Retinal pigment epithelial cell (primary cell): ENCODE measurements at regions not wholly inside any gene's neighbourhood (a gene's known extent, or its start where the extent isn't known, plus 50 kb on each side); places are given as distances from the start of the nearest gene placed in this dataset.
"Not testable (repeated sequence)": the region's sequence is repeated elsewhere in the genome, so short reads cannot be mapped to it uniquely, and the experiment has no call there.

Source experiments
- DNase-seq: peaks from one replicate; pipeline ENCODE4 v3.0.0-alpha.2; 2010; ENCODE audit warnings: low read depth
- H3K4me3 ChIP-seq: 2 replicates; pipeline ENCODE4 v1.5.1; 2011; ENCODE audit warnings: mild to moderate bottlenecking, low read length, control low read depth, moderate library complexity
- TF ChIP-seq, protein P1 (sequence below): conservative IDR thresholded peaks from 2 replicates; pipeline ENCODE4 v1.5.1; 2011; ENCODE audit warnings: low read depth, low read length, control low read depth, inconsistent platforms

DNA sequence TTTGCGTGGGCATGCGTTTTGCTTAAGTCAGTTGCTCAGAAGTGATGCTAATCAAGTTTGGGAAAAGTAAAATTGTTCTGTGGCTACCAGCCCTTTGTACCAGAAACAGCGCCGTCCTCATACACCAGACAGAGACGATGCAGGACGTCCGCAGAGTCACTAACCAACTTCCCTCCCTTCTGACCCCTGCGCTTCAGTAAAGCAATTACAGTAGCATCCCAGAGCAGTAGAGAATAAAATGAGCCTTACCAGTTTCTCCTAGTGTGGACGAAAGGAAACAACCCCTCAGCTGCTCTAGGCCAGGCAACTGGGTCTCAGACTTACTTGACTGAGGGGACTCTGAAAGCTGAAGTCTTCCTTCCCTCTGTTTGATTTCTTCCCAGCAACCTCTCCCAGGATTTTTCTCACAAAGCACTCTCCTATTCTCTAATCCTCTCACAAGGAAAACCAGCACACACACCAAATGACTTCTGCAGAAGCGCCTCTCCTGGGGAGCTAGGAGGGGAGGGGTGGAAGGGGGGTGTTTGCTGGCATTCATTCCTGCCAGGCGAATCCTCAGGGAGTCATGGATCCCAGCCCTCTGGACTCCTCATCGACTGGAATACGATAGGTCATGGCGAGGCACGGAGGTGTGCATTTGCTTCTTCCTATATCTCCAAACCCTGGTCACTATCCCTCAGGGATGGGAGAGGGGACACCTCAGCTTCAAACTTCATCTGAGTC lies 56.0 kb upstream of the MID1 start:
- no peak for DNase-seq
- H3K4me3 ChIP-seq: no peak overlapping the region

DNA sequence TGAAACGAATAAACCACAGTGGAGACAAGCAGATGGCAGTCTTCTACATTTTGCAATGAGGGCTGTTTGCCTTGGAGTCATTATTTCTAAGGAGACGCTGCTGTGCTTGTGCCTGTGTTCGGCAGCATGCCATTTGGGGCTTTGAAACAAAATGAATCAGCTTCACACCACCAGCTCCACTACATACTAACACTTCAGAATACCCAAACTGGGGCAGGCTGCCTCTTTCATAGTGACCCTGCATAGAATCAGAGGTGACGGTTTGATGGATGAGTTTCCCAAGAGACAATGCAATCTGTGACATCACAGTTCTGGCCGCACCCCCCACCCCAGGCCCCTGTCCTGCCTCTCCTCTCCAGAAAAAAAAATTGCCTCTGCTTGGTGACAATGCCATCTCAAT lies 57.1 kb upstream of the MID1 start:
- TF ChIP-seq, protein P1, sequence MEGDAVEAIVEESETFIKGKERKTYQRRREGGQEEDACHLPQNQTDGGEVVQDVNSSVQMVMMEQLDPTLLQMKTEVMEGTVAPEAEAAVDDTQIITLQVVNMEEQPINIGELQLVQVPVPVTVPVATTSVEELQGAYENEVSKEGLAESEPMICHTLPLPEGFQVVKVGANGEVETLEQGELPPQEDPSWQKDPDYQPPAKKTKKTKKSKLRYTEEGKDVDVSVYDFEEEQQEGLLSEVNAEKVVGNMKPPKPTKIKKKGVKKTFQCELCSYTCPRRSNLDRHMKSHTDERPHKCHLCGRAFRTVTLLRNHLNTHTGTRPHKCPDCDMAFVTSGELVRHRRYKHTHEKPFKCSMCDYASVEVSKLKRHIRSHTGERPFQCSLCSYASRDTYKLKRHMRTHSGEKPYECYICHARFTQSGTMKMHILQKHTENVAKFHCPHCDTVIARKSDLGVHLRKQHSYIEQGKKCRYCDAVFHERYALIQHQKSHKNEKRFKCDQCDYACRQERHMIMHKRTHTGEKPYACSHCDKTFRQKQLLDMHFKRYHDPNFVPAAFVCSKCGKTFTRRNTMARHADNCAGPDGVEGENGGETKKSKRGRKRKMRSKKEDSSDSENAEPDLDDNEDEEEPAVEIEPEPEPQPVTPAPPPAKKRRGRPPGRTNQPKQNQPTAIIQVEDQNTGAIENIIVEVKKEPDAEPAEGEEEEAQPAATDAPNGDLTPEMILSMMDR: no peak
- DNase-seq: no peak
- H3K4me3 ChIP-seq: no peak overlapping the region

More for the DNA sequence above, 56.0 kb upstream of the MID1 start:
- TF ChIP-seq, protein P1: no peak

DNA sequence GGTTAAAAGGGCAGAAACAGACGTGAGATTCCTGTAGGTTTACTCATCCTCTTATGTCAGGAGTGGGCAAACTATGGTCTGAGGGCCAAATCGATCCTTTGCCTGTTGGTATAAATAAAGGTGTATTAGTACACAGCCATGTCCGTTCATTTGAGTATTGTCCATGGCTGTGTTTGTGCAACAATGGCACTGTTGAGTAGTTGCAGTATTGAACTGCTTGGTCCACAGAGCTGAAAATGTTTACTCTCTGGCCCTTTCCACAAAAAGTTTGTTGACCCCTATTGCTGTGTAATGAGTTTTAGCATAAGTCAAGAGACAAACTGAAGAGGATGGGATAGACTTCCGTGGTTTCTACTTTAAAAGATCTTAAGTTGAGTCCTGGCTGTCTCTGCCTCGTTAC lies 59.0 kb upstream of the MID1 start:
- no peak overlapping the region for H3K4me3 ChIP-seq
- TF ChIP-seq, protein P1: no peak
- DNase-seq: no peak

DNA sequence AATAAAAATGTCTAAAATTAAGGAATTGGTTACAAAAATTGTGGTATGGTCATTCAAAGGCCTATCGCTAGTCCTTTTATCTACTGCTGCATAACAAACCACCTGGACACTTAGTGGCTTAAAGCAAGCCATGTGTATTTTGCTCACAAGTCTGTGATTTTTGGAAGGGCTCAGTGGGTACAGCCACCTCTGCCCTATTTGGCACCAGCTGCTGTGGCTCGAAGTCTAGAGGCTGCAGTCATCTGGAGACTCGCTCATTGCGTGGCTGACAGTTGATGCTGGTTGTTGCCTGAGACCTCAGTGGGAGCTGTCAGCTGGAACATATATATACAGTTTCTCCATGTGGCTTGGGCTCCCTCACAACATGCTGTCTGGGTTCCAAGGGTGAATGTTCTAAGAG lies 60.8 kb upstream of the MID1 start:
- TF ChIP-seq, protein P1: no peak
- H3K4me3 ChIP-seq: no peak overlapping the region
- no peak for DNase-seq

DNA sequence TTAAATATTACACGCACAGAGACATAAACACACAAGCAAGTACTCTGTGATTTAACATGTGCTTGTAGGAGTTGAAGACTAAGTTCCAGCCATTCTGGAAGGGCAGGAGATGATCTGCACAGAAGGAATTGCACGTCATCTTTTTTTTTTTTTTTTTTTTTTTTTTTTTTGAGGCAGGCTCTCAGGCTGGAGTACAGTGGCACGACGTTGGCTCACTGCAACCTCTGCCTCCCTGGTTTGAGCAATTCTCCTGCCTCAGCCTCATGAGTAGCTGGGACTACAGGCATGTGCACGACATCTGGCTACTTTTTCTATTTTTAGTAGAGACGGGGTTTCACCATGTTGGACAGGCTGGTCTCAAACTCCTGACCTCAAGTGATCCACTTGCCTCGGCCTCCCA lies 63.2 kb upstream of the MID1 start:
- not testable (repeated sequence) for H3K4me3 ChIP-seq, DNase-seq

DNA sequence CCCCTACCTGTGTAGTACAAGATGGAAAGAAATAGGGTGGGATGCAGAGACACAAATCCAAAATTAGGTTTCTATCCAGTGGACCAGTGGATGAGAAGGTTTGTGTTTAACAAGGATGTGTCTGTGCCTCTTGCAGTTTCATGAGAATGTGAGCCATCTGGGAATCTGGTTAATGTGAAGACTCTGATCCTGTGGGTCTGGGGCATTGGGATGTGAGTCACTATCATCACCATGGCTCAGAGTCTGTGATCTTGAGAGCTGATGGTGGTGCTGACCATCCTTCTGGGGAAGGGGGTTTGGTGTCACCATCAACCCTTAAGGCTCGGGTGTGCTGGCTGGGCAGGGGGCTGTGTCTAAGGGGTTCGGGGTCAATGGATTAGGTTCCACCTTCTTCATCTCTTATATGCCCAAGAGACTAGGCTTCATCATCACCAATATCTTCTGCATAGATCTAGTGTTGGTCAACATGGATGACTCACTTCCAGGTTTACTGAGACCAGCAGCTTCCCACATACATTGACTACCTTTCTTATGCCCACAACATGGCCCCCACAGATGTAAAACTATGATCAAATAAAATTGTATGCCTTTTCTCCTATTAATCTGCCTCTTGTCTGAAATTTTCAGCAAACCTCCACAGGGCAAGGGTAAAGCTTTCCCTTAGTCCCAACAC lies 65.7 kb upstream of the MID1 start:
- H3K4me3 ChIP-seq: no peak overlapping the region
- TF ChIP-seq, protein P1: no peak
- no peak for DNase-seq

DNA sequence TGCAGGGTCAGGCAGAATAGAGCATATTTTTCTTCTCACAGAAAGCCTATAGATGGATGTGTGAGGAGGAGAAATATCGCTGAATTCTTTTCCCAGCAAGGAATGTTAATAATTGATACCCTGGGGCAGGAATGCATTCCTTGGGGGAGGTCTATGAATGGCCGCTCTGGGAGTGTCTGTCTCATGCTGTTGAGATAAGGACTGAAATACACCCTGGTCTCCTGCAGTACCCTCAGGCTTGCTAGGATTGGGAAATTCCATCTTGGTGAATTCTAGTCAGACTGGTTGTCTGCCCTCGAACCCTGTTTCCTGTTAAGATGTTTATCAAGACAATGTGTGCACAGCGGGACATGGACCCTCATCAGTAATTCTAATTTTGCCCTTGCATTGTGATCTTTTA lies 71.4 kb upstream of the MID1 start:
- not testable (repeated sequence) for DNase-seq, H3K4me3 ChIP-seq

DNA sequence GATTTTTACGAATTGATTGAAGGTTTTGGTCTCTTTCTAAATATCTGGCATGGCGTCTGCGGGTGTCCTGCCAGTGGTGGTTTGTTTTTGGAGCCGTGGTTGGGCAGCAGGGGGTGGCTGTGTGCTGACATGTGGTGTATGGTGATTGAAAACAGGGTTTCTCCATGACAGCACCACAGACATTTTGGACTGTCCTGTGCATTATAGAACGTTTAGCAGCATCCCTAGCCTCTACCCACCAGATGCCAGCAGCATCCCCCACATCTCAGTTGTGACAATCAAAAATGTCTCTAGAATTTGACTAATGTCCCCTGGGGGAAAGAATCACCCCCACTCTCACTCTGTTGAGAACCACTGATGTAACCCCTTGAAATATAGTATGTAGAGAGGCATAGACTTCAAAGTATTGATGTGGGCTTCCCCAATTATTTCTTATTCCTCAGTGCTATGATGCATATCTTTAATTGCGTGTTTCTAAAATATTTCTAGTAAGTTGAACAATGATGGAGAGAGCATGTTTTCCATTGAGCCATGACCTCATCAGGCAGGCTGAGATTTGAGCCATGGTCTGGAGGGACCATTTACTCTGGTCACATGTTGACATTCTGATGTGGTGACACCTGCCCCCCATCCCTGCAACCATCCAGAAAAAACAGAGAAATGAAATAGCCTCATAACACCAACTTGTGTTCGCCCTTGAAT lies 77.4 kb upstream of the MID1 start:
- H3K4me3 ChIP-seq: no peak overlapping the region
- no peak for DNase-seq
- TF ChIP-seq, protein P1: no peak
